Bronchial epithelial cell (primary cell): ENCODE measurements at regions not wholly inside any gene's neighbourhood (a gene's known extent, or its start where the extent isn't known, plus 50 kb on each side); places are given as distances from the start of the nearest gene placed in this dataset.

Experiments used
- DNase-seq: peaks from one replicate; pipeline ENCODE4 v3.0.0-alpha.2; 2010; ENCODE audit warnings: low read depth
- FAIRE-seq: peaks from 2 replicates; lab custom pipeline; 2011; peaks lifted over from hg19 to GRCh38; lab: Jason Lieb, UNC
- H3K27me3 ChIP-seq: 2 replicates; pipeline ENCODE4 v1.5.1; 2011; ENCODE audit warnings: low read length; ENCODE audit not compliant: control insufficient read depth, insufficient read depth
- H3K36me3 ChIP-seq: 2 replicates; pipeline ENCODE4 v1.5.1; 2011; ENCODE audit warnings: low read length; ENCODE audit not compliant: control insufficient read depth, insufficient read depth
- H3K4me3 ChIP-seq: 2 replicates; pipeline ENCODE4 v1.5.1; 2011; ENCODE audit warnings: mild to moderate bottlenecking, low read depth, low read length, control low read depth
- TF ChIP-seq, protein P1 (sequence below): IDR thresholded peaks from 2 replicates; pipeline ENCODE4 v1.5.1; 2011; ENCODE audit warnings: mild to moderate bottlenecking, moderate library complexity, low read length, control low read depth, inconsistent platforms; ENCODE audit not compliant: insufficient read depth, severe bottlenecking

GRCh38 chrX:76957485-76957884, 489.7 kb upstream of the FGF16 start:
- H3K36me3 ChIP-seq: no peaks in the 10 kb centered on the region
- TF ChIP-seq, protein P1, sequence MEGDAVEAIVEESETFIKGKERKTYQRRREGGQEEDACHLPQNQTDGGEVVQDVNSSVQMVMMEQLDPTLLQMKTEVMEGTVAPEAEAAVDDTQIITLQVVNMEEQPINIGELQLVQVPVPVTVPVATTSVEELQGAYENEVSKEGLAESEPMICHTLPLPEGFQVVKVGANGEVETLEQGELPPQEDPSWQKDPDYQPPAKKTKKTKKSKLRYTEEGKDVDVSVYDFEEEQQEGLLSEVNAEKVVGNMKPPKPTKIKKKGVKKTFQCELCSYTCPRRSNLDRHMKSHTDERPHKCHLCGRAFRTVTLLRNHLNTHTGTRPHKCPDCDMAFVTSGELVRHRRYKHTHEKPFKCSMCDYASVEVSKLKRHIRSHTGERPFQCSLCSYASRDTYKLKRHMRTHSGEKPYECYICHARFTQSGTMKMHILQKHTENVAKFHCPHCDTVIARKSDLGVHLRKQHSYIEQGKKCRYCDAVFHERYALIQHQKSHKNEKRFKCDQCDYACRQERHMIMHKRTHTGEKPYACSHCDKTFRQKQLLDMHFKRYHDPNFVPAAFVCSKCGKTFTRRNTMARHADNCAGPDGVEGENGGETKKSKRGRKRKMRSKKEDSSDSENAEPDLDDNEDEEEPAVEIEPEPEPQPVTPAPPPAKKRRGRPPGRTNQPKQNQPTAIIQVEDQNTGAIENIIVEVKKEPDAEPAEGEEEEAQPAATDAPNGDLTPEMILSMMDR: no peak
- DNase-seq (no peak), FAIRE-seq (no peak)
- no peaks in the 10 kb centered on the region for H3K27me3 ChIP-seq
- H3K4me3 ChIP-seq: no peak overlapping the region

DNA sequence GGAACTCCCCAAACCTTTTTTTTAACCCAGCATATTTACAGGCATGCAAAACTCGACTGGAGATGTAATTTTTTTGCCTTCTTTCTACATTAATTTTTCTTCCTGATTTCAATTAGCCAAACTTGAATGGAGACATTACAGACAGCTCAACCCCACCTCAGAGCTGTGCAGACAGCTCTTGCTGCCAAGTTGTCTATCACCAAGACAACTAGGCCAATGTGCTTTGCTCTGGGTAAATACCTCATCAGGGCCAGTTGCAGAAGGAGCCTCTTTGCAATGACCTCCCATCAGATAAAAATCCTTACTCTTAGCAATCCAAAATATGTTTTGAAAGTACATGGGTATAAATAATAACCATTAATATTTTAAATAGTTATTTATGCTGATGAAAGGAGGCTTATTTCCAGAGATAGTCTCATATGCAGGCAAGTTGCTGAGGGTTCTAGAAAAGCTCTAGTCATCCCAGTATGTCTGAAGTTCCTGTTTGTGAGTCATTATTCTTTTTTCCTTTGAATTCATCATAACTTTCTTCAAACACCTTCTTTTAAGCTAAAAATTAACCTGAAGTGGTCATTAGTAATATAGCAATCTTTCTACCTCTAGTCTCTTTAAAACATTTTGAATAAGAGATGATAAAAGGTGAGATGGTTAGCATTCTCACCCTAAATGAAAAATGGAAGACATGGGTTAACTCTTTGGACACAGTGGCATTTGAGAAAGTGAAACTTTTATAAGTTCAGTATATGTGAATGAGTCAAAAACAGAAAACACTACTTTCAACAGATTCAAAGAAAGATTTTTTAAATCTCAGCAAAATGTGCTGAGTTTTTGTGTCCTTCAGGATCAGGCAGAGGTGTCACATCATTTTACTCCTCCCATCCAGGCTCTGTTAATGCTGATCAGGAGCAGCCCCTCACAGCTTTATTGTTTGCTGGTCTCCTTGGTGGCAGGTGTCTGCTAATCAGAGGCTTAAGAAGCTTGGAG, 475.5 kb upstream of the FGF16 start:
- TF ChIP-seq, protein P1: no peak
- no peak overlapping the region for H3K4me3 ChIP-seq
- no peaks in the 10 kb centered on the region for H3K27me3 ChIP-seq
- H3K36me3 ChIP-seq: no peaks in the 10 kb centered on the region
- FAIRE-seq (no peak), DNase-seq (no peak)

GRCh38 chrX:76977452-76977851, 469.7 kb upstream of the FGF16 start:
- TF ChIP-seq, protein P1: no peak

DNA sequence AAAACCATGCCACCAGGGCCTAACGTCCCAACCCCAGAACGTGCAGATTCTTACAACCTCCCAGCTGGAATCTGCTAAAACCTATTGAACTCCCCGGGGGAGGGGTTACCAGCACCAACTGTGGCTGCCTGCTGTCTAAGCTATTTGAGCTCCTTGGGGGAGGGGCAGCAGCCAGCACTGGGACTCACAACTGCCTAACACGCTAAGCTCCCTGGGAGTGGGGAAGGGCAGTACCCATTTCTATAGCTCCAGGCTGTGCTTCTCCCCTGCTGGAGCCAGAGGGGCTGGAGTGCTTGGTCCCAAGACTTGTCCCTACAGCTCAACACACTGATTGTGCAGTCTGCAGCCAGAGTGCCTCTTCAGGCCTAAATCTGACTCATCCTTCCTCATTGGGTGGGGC, 459.8 kb upstream of the FGF16 start:
- FAIRE-seq: no peak
- Histone ChIP-seq H3K27me3 (no peaks in the 10 kb centered on the region), H3K4me3 (no peak overlapping the region), H3K36me3 (no peaks in the 10 kb centered on the region)
- peak; percentile 3 for DNase-seq
- TF ChIP-seq, protein P1: no peak

More at GRCh38 chrX:76977452-76977851, 469.7 kb upstream of the FGF16 start:
- FAIRE-seq: no peak
- Histone ChIP-seq H3K27me3 (no peaks in the 10 kb centered on the region), H3K36me3 (no peaks in the 10 kb centered on the region), H3K4me3 (no peak overlapping the region)
- no peak for DNase-seq

DNA sequence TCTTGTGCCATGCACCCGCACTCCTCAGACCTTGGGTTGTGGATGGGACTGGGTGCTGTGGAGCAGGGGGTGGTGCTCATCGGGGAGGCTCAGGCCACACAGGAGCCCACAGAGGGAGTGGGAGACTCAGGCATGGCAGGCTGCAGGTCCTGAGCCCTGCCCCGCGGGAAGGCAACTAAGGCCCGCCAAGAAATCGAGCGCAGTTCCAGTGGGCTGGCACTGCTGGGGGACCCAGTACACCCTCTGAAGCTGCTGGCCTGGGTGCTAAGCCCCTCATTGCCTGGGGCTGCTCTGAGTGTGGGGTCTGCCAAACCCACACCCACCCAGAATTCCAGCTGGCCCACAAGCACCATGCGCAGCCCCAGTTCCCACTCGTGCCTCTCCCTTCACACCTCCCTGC, 450.5 kb upstream of the FGF16 start:
- Histone ChIP-seq H3K4me3 (no peak overlapping the region), H3K27me3 (no peaks in the 10 kb centered on the region), H3K36me3 (no peaks in the 10 kb centered on the region)
- DNase-seq (no peak), FAIRE-seq (no peak)
- TF ChIP-seq, protein P1: no peak

GRCh38 chrX:77003530-77003929, 443.7 kb upstream of the FGF16 start:
- no peaks in the 10 kb centered on the region for H3K27me3 ChIP-seq
- no peak for FAIRE-seq
- H3K4me3 ChIP-seq: no peak overlapping the region
- TF ChIP-seq, protein P1: no peak
- DNase-seq: no peak
- no peaks in the 10 kb centered on the region for H3K36me3 ChIP-seq
